Tibial nerve (tissue), 4 donors: ENCODE measurements at regions not wholly inside any gene's neighbourhood (a gene's known extent, or its start where the extent isn't known, plus 50 kb on each side); places are given as distances from the start of the nearest gene placed in this dataset.

Source experiments
- CTCF ChIP-seq, 5 experiments: fragments of 200-600 bp in 3 of 5; fragments of 450-650 bp in 2 of 5; sonication (generic) in 3 of 5; IDR thresholded peaks; one replicate each; pipeline ENCODE4 v1.5.1; 2016 to 2019; ENCODE audit warnings: antibody characterized with exemption in 5 of 5, mild to moderate bottlenecking in 3 of 5, moderate library complexity in 2 of 5
- EP300 ChIP-seq, 2 donors: sonication (generic); formaldehyde crosslinking; IDR thresholded peaks; one replicate each; pipeline ENCODE4 v1.6.1; 2017; ENCODE audit warnings: antibody characterized with exemption in 2 of 2, mild to moderate bottlenecking in 1 of 2
- POLR2A ChIP-seq, 2 donors: fragments of 450-650 bp; IDR thresholded peaks; one replicate each; pipeline ENCODE4 v1.6.1; 2017; ENCODE audit warnings: antibody characterized with exemption in 2 of 2, mild to moderate bottlenecking in 2 of 2, moderate library complexity in 2 of 2

GRCh38 chr6:134529921-134530320 lies 212.0 kb upstream of the SGK1 start:
- TF ChIP-seq CTCF (IDR thresholded peaks at IDR 0.05) (no peak), POLR2A (IDR thresholded peaks at IDR 0.05) (no peak), EP300 (IDR thresholded peaks at IDR 0.05) (no peak)
